Adrenal gland (tissue), 9 donors: ENCODE measurements at regions not wholly inside any gene's neighbourhood (a gene's known extent, or its start where the extent isn't known, plus 50 kb on each side); places are given as distances from the start of the nearest gene placed in this dataset.

Source experiments
- DNase-seq, 7 donors: peaks; one replicate each; pipeline ENCODE4 v3.0.0-alpha.2; 2019 to 2020
- H3K27ac ChIP-seq, 5 donors: fragments of 200-600 bp; sonication (generic) in 4 of 5; 1 replicate in 3 of 5; 2 replicates in 2 of 5; pipeline versions ENCODE4 v1.5.1 to v1.8.0; 2016 to 2020; ENCODE audit warnings: mild to moderate bottlenecking in 1 of 5
- H3K27me3 ChIP-seq: fragments of 200-600 bp; 2 replicates; pipeline ENCODE4 v1.8.0; 2021
- H3K36me3 ChIP-seq, 2 donors: fragments of 200-600 bp; replicated peaks in 1 of 2; 1 replicate in 1 of 2; 2 replicates in 1 of 2; pipeline versions ENCODE4 v1.5.1 to v1.8.0; 2018 to 2022
- H3K4me1 ChIP-seq, 2 donors: fragments of 200-600 bp; replicated peaks in 1 of 2; 1 replicate in 1 of 2; 2 replicates in 1 of 2; pipeline versions ENCODE4 v1.5.1 to v1.8.0; 2018 to 2021
- H3K4me3 ChIP-seq, 4 donors: fragments of 200-600 bp; sonication (generic) in 3 of 4; one replicate each; pipeline ENCODE4 v1.5.1; 2016 to 2018
- H3K9me3 ChIP-seq, 3 donors: fragments of 200-600 bp; sonication (generic) in 1 of 3; replicated peaks in 1 of 3; 1 replicate in 2 of 3; 2 replicates in 1 of 3; pipeline versions ENCODE4 v1.5.1 to v1.8.0; 2016 to 2021
- POLR2A ChIP-seq, 2 donors: fragments of 450-650 bp; IDR thresholded peaks; one replicate each; pipeline ENCODE4 v1.6.1; 2017; ENCODE audit warnings: antibody characterized with exemption in 2 of 2, mild to moderate bottlenecking in 2 of 2, moderate library complexity in 1 of 2
- WGBS, 4 donors: extraction: QIAGEN DNeasy Blood & Tissue Kit in 2 of 4; methylation state at CpG; one replicate each; pipeline versions ENCODE4 v1.1.5 to v1.1.7; 2013 to 2017; 5-methylcytosine and 5-hydroxymethylcytosine counted together
- intact Hi-C, 2 donors: fragments of 100-400 bp; cut with DNase I; formaldehyde crosslinking; loops; one replicate each; pipeline versions ENCODE4 v1.14.1 to v1.15.0; 2022 to 2023
- TF ChIP-seq, protein P1 (sequence below), 6 experiments: fragments of 450-650 bp in 4 of 6; fragments of 200-600 bp in 2 of 6; sonication (generic) in 1 of 6; IDR thresholded peaks; 1 replicate in 5 of 6; 2 replicates in 1 of 6; pipeline versions ENCODE4 v1.5.1 to v1.8.0; 2016 to 2021; ENCODE audit warnings: antibody characterized with exemption in 6 of 6, mild to moderate bottlenecking in 2 of 6, moderate library complexity in 1 of 6
- donor health status: healthy with polysubstance abuse.
- donor health status: Bipolar disorder and iron deficiency.
- donor health status: DM: yes; HTN: yes; CAD: no.
- donor health status: DM: no; HTN: no; CAD: no.
- donor health status: DM: no; HTN: no; CAD: no.

DNA sequence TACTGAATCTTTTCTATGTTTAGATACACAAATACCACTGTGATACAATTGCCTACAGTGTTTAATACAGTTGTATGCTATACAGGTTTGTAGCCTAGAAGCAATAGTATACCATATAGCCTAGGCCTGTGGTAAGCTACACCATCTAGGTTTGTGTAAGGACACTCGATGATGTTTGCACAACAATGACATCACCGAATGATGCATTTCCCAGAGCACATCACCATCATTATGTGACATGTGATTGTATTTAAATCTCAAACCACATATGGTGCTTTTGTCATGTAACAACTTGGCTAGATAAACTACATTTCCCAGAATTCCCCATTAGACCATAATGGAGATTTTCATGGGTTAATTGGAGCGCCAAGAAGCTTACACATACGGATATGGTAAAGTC lies 128.4 kb upstream of the CPNE8 start:
- TF ChIP-seq, protein P1, sequence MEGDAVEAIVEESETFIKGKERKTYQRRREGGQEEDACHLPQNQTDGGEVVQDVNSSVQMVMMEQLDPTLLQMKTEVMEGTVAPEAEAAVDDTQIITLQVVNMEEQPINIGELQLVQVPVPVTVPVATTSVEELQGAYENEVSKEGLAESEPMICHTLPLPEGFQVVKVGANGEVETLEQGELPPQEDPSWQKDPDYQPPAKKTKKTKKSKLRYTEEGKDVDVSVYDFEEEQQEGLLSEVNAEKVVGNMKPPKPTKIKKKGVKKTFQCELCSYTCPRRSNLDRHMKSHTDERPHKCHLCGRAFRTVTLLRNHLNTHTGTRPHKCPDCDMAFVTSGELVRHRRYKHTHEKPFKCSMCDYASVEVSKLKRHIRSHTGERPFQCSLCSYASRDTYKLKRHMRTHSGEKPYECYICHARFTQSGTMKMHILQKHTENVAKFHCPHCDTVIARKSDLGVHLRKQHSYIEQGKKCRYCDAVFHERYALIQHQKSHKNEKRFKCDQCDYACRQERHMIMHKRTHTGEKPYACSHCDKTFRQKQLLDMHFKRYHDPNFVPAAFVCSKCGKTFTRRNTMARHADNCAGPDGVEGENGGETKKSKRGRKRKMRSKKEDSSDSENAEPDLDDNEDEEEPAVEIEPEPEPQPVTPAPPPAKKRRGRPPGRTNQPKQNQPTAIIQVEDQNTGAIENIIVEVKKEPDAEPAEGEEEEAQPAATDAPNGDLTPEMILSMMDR (IDR thresholded peaks at IDR 0.05): no peak
- no peak for TF ChIP-seq POLR2A (IDR thresholded peaks at IDR 0.05)
- no peaks in the 10 kb centered on the region for H3K36me3 ChIP-seq
- no peak for DNase-seq
- H3K4me1 ChIP-seq: no peaks in the 10 kb centered on the region
- no peak overlapping the region for H3K27ac ChIP-seq
- H3K27me3 ChIP-seq: no peaks in the 10 kb centered on the region
- H3K4me3 ChIP-seq: no peak overlapping the region
- intact Hi-C loops: no loop called here
- no peaks in the 10 kb centered on the region for H3K9me3 ChIP-seq
- WGBS, 4 donors: 87 to 90% (median 89%) methylated on average over 4 of the region's 4 CpGs

DNA sequence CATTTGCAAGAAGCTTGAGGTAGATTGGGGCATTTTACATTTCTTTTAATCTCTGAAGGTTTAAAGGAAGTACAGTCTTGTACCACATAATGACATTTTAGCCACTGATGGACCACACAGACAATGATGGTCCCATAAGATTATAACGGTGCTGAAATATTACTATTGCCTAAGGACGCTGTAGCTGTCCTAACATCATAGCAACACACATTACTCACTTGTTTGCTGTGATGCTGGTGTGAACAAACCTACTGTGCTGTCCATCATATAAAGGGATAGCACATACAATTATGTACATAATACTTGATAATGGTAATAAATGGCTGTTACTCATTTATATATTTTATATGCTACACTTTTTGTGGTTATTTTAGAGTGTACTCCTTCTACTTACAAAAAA lies 127.1 kb upstream of the CPNE8 start:
- WGBS, 4 donors: 63 to 77% (median 76%) methylated on average over 2 of the region's 2 CpGs
- TF ChIP-seq POLR2A (IDR thresholded peaks at IDR 0.05): no peak
- TF ChIP-seq, protein P1 (IDR thresholded peaks at IDR 0.05): no peak
- H3K4me1 ChIP-seq: no peaks in the 10 kb centered on the region
- H3K27ac ChIP-seq: no peak overlapping the region
- no peaks in the 10 kb centered on the region for H3K36me3 ChIP-seq
- DNase-seq: no peak
- H3K27me3 ChIP-seq: no peaks in the 10 kb centered on the region
- no peak overlapping the region for H3K4me3 ChIP-seq
- intact Hi-C loops: no loop called here
- no peaks in the 10 kb centered on the region for H3K9me3 ChIP-seq

- Histone ChIP-seq H3K27ac (no peak overlapping the region), H3K4me3 (no peak overlapping the region), H3K4me1 (no peaks in the 10 kb centered on the region), H3K36me3 (no peaks in the 10 kb centered on the region), H3K27me3 (no peaks in the 10 kb centered on the region), H3K9me3 (no peaks in the 10 kb centered on the region)
- intact Hi-C loops: no loop called here
- DNase-seq: no peak
- TF ChIP-seq, protein P1 (IDR thresholded peaks at IDR 0.05): no peak
- TF ChIP-seq POLR2A (IDR thresholded peaks at IDR 0.05): no peak
Measured at GRCh38 chr12:39032034-39032433, 126.6 kb upstream of the CPNE8 start.

GRCh38 chr12:39028382-39028781 lies 123.0 kb upstream of the CPNE8 start:
- TF ChIP-seq POLR2A (IDR thresholded peaks at IDR 0.05): no peak
- TF ChIP-seq, protein P1 (IDR thresholded peaks at IDR 0.05): no peak
- H3K27me3 ChIP-seq: no peaks in the 10 kb centered on the region
- no peak overlapping the region for H3K4me3 ChIP-seq
- no peak overlapping the region for H3K27ac ChIP-seq
- H3K36me3 ChIP-seq: no peaks in the 10 kb centered on the region
- no peaks in the 10 kb centered on the region for H3K9me3 ChIP-seq
- no peak for DNase-seq
- intact Hi-C loops: no loop called here
- no peaks in the 10 kb centered on the region for H3K4me1 ChIP-seq
- 61 to 69% (median 66%) methylated on average over 1 of the region's 1 CpG for WGBS, 4 donors
